ENCODE measurements at regions not wholly inside any gene's neighbourhood (a gene's known extent, or its start where the extent isn't known, plus 50 kb on each side); places are given as distances from the start of the nearest gene placed in this dataset.
"Not testable (repeated sequence)": the region's sequence is repeated elsewhere in the genome, so short reads cannot be mapped to it uniquely, and the experiment has no call there.

- DNase-seq (ENCODE audit: low spot score) = no peak
Observed at GRCh38 chr7:68893411-68893810, 704.9 kb upstream of the AUTS2 start.

- not testable (repeated sequence) for DNase-seq (ENCODE audit: low spot score)
Observed at GRCh38 chr7:68899156-68899555, 699.1 kb upstream of the AUTS2 start.

GRCh38 chr7:68900096-68900495 is 698.2 kb upstream of the AUTS2 start:
- no peak for DNase-seq (ENCODE audit: low spot score)

GRCh38 chr7:68904630-68905029 is 693.6 kb upstream of the AUTS2 start:
- DNase-seq (ENCODE audit: low spot score) = no peak

DNA sequence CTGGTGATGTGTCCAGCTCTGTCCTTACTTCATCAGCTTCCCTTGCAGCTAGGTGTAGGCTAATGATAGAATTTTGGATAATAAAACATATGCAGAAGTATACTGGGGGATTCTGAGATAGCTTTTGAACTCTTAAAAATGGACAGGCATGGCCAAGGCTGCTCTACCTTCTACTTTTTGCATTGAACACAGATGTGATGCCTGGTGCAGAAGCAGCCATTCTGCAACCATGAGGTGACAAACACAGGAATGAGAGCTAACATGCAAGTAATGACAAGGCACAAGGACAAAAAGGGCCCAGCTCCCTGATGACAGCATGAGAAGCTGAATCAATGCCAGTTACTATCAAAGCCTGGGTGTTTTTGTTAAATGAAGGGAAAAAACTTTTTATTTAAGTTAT is 686.5 kb upstream of the AUTS2 start:
- no peak for DNase-seq (ENCODE audit: low spot score)

DNA sequence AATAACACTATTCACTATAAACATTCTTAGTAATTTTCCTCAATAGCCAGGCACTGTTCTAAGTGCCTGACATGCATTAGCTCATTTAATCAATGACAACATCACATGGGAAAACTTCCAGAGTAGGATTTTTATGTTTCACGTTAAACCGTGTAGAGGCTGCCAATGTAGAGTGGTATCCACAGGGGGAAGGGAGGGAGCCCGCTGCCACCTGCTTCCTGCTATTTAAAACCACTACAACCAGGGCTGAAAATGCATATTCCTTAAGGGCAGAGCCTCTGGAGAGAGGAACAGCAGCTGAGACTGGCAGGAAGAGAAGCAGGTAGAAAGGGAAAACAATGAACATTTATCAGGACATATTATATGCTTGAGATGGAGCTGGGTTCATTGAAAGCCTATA is 684.3 kb upstream of the AUTS2 start:
- no peak for DNase-seq (ENCODE audit: low spot score)

DNA sequence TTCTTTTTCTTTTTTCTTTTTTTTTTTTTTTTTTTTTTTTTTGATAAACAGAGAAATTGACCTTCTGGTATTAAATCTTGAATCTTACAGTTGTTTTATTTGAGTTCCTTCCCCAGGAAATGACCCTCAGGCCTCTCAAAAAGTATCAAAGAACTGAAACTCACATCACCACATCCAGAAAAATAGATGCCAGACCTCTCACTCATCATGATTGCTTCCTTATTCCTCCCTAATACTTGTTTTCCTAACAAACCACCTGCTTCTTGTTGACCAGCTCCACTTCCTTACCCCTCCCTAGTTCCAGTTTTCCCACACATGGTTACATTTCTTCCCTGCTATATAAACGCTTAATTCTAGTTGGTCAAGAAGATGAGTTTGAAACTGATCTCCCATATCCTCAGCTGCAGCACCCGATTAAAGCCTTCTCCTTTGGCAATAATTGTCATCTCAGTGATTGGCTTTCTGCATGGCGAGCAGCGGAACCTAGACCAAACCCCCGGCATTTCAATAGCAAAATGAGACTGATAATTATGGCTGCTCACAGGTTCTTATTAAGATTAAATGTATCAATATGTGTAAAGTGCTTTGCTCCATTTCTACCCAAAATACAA is 681.1 kb upstream of the AUTS2 start:
- DNase-seq (ENCODE audit: low spot score) = no peak

GRCh38 chr7:68918621-68919020 is 679.7 kb upstream of the AUTS2 start:
- DNase-seq (ENCODE audit: low spot score) = no peak

DNA sequence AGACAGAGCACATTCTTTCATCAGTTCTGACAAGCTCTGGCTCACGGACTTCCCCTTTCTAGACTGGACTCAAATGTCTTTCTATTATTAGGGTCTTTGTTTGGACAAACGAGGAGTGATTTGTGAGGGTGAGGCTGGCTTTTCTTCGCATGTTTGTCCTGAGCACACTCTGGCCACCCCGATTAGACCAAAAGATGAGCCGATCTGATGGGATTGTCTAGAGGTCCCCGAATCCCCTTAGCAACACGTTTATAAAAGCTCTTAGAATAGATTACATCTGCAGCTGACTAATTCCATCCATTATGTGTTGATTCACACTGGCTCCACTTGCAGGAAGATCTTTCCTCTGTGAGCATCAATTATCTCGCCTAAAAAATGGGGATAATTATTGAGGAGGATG is 675.4 kb upstream of the AUTS2 start:
- DNase-seq (ENCODE audit: low spot score) = no peak

- DNase-seq (ENCODE audit: low spot score) = no peak
Observed at GRCh38 chr7:68925241-68925640, 673.0 kb upstream of the AUTS2 start.

- DNase-seq (ENCODE audit: low spot score) = no peak
Observed at GRCh38 chr7:68929781-68930261, 668.5 kb upstream of the AUTS2 start.

GRCh38 chr7:68936471-68937035 is 661.7 kb upstream of the AUTS2 start:
- DNase-seq (ENCODE audit: low spot score) = no peak

DNA sequence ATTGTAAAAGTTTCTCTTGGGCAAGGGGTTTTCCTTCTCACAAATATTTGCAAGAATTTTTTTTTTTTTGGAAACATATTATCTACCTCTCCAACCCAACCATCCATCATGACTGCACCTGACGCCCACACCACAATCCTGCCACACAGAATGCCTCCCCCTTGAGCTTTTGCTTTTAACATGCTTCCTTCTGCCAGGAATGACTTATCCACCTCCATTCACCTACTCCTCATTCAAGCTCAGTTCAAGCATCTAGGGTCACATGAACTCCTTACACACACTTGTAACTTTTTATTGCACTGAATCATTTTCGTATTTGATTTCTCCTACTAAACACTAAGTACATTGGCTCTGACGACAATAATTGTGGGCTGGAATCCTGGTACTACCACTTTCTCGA is 660.1 kb upstream of the AUTS2 start:
- DNase-seq (ENCODE audit: low spot score) = no peak

DNA sequence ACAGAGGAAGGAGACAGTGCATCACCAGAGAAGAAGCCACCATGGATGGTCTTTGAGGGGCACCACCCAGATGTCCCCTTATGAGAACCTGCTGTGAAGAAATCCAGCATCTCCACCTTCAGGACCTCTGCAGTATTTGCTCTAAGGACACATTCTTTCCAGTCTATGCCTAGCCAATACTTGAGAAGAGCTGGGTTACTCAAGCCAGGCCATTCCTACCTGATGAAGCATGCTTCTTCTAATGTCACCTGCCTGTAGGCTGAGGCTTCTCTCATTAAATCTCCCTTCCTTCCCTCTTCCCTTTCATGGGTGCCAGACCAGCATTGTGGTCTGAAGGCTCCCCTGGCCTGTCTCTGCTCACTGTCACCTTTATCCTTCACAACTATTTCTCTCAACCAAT is 654.5 kb upstream of the AUTS2 start:
- DNase-seq (ENCODE audit: low spot score) = no peak

GRCh38 chr7:68955656-68956055 is 642.6 kb upstream of the AUTS2 start:
- no peak for DNase-seq (ENCODE audit: low spot score)

- no peak for DNase-seq (ENCODE audit: low spot score)
Observed at GRCh38 chr7:68958571-68958970, 639.7 kb upstream of the AUTS2 start.

DNA sequence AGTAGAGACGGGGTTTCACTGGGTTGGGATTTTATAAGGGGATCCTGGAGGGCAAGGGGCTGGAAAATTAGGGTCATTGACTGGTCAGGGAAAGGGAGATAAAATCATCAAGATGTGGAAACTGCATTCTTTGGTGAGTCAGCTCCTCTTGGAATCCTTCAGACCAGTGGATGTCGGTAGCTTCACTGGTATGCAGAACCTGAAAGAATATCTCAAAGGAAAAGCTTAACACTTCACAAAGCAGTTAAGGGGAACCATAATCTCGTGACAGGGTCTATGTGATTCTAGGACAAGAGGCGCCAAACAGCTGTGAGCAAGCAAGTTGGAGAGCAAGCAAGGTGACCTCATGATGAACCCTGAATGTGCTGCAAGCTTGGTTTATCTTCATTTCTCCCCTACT is 634.7 kb upstream of the AUTS2 start:
- DNase-seq (ENCODE audit: low spot score) = peak; percentile 23

DNA sequence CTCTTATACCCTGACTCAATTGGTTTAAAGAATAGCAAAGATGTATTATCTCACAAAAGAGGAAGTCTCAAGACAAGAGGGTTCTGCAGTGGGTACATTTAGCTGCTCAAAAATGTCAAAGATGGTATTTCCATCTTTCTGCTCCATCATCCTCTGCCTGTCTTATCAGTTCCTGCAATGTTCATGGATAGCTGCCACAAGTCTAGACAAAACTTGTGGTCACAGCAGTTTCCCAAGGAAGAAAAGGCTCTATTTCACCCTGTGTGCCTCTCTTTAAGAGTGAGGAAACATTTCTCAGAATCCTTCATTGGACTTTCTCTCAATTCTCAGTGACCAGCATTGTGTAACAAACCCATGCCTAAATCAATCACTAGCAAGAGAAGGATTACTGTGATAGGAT is 634.2 kb upstream of the AUTS2 start:
- no peak for DNase-seq (ENCODE audit: low spot score)

GRCh38 chr7:68965351-68965750 is 632.9 kb upstream of the AUTS2 start:
- no peak for DNase-seq (ENCODE audit: low spot score)

- no peak for DNase-seq (ENCODE audit: low spot score)
Observed at GRCh38 chr7:68967598-68967997, 630.7 kb upstream of the AUTS2 start.

- no peak for DNase-seq (ENCODE audit: low spot score)
Observed at GRCh38 chr7:68969571-68969970, 628.7 kb upstream of the AUTS2 start.

DNA sequence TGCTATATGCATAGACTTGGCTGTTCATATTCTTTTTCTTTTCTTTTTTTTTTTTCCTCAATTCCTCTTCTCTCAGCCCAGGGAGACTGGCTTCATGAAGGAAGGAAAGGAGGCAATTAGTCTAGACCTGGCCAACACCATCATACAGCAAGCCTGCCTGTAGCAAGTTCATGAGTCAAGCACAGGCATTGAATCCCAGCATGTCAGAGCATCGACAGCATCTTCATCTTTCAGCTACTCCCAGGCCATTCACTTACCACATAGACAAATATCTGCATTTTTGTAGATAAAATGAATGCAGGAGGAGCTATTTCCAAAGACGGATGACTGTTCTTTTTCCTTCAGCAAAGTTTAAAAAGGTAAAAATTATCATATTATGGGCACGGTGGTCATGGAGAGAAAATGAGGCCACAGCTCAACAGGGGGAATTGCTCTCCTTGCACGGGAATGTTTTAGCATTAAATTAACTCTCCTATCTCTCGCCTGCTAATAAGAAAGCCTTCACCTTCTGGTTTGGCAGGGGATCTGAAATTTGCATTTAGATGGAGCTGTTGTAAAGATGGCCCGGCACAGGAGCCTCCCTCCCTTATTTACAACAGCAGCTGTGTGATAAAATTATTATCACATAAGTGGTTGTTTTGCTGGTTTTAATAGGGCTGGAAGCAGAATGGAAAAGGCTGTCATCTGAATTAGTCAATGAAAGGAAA is 626.5 kb upstream of the AUTS2 start:
- DNase-seq (ENCODE audit: low spot score) = no peak

DNA sequence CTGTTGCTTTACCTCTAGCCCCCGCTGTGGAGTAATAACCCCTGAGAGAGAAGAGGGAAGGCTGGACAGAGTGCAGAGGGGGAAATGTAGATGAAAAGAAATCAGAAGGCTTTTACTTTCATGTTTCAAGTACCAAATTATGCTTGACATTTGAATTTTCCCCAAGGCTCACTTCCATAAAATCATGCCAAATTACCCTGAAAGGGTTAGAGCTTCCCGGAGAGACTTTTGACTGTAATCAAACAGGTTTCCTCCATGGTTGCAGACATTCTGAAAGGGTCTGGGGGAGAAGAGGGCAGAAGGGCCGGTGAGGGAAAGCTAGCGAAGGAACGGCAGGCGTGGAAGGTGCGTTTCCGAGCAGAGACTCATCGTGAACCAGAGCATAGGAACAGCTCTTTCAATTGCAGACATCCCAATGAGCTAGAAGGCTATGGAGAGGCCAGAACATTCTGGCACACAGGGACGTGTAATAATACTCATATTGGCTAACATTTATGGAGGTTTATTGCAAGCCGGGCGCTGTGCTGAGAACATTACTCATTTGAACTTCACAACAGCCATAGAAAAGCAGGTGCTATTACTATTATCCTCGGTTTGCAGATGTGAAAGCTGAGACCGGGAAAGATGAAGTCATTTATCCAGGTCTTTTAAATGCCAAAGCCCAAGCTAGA is 620.8 kb upstream of the AUTS2 start:
- no peak for DNase-seq (ENCODE audit: low spot score)

Measured in umbilical cord (tissue), 1 donor.